AG04450 (cell line): ENCODE measurements at regions not wholly inside any gene's neighbourhood (a gene's known extent, or its start where the extent isn't known, plus 50 kb on each side); places are given as distances from the start of the nearest gene placed in this dataset.
"Not testable (repeated sequence)": the region's sequence is repeated elsewhere in the genome, so short reads cannot be mapped to it uniquely, and the experiment has no call there.

ENCODE experiments used
- CTCF ChIA-PET: fragments of 300-600, 350-600 bp; formaldehyde crosslinking; extraction: SDS; loops from one replicate; lab custom pipeline; 2022; ENCODE audit warnings: antibody characterized with exemption, inconsistent platforms; lab: Charles Lee
- POLR2A ChIA-PET: fragments of 350-600 bp; formaldehyde crosslinking; extraction: SDS; loops from one replicate; lab custom pipeline; 2021; ENCODE audit warnings: antibody characterized with exemption, inconsistent platforms; lab: Yijun Ruan, JAX
- DNase-seq: peaks from one replicate; pipeline ENCODE4 v3.0.0-alpha.2; 2011; ENCODE audit warnings: low read depth, low spot score
- H3K27ac ChIP-seq: one replicate; pipeline ENCODE4 v1.5.1; 2012; ENCODE audit warnings: low read depth, low read length, control low read depth
- H3K27me3 ChIP-seq: one replicate; pipeline ENCODE4 v1.6.0; 2012; ENCODE audit warnings: low read length; ENCODE audit not compliant: control insufficient read depth, insufficient read depth
- H3K4me3 ChIP-seq: 2 replicates; pipeline ENCODE4 v1.5.1; 2011; ENCODE audit warnings: mild to moderate bottlenecking, low read depth, low read length, control low read depth
- H3K9me3 ChIP-seq: 2 replicates; pipeline ENCODE4 v1.5.1; 2012; ENCODE audit warnings: low read length; ENCODE audit not compliant: control insufficient read depth, insufficient read depth

DNA sequence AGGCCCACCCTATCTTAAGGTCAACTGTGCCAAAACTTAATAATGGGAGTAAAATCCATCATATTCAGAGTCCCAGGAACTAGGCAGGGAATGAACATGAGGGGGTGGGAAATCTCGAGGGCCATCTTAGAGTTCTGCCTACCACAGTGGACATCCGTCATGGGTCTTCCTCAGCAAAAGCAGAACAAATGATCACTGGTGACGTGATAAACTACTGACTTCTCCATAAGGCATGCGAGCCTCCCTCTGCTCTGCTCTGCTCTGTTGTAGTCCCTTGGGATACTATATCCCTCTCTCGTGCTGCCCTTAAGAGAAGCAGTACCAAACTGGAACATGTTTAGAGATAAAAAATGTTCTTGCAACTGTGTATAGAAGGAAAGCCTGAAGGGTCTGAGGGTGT is 603.8 kb downstream of the TTLL7 start:
- H3K4me3 ChIP-seq, CTCF ChIA-PET, H3K9me3 ChIP-seq, H3K27me3 ChIP-seq, POLR2A ChIA-PET, DNase-seq, H3K27ac ChIP-seq: not testable (repeated sequence)

DNA sequence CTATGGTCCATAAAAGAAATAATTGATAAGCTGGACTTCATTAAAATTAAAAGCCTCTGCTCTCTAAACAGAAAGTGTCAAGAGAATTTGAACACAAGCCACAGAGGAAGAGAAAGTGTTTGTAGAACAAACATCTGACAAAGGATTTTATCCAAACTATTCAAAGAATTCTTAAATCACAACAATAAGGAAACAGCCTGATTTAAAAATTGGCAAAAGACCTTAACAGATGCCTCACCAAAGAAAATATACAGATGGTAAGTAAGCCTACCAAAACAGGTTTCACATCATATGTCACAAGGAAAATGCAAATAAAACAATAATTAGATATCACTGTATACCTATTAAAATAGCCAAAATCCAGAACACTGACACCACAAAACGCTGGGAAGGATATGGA is 612.0 kb downstream of the TTLL7 start:
- H3K4me3 ChIP-seq, CTCF ChIA-PET, POLR2A ChIA-PET, H3K27ac ChIP-seq, DNase-seq, H3K27me3 ChIP-seq, H3K9me3 ChIP-seq: not testable (repeated sequence)

DNA sequence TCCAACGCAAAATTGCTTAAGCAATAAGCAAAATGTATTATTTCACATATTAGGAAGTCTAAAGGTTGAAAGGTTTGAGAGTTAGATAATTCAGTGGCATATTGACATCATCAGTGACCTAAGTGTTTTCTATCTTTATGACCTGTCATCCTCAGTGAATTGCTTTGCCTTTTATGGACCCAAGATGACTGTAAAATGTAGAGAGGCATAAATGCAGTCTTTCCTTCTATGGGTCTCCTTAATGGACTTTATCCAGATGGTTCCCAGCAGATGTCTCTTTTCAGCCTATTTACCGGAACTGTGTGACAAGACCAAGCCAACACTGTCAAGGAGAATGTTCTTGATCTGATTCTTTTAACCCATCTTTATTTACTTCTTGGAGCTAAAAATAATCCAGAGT is 615.8 kb downstream of the TTLL7 start:
- POLR2A ChIA-PET, CTCF ChIA-PET, H3K27ac ChIP-seq, DNase-seq, H3K27me3 ChIP-seq, H3K9me3 ChIP-seq, H3K4me3 ChIP-seq: not testable (repeated sequence)

DNA sequence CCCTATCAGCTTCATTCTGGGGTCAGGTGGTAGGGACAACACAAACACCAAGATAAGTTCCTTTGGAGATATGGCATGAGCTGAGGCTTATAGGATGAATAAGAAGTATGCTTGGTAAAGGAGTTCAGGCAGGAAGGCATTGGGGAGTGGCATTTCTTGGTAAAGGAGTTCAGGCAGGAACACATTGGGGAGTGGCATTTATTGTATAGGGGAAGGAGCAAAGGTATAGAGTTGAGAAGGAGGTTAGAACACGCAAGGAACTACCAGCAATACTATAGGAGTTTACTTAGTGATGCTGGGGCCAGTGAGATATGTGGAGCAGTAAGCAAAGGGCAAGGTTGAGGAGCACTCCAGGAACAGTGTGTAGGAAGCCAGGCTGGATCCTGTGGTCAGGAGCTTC is 625.9 kb downstream of the TTLL7 start:
- DNase-seq, H3K27me3 ChIP-seq, POLR2A ChIA-PET, H3K27ac ChIP-seq, H3K9me3 ChIP-seq, CTCF ChIA-PET, H3K4me3 ChIP-seq: not testable (repeated sequence)

DNA sequence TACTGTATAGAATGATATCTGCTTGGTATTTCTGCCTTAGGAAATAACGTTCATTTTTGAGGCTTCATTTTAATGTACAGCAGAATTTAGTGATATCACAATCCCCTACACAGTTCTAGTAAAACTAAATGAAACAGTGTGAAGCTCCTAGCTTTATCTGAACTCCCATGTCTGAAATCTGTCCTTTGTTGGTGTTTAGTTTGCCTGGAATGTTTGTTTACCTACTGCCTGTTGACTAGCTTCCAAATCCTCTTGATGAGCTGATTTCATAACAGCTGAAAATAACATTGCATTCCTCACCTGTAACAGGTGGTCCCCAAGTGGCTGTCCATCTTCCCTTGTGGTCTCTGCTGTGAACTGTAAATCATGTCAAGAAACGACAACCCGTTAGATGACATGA is 629.1 kb downstream of the TTLL7 start:
- H3K9me3 ChIP-seq, H3K4me3 ChIP-seq, H3K27ac ChIP-seq, DNase-seq, POLR2A ChIA-PET, H3K27me3 ChIP-seq, CTCF ChIA-PET: not testable (repeated sequence)

DNA sequence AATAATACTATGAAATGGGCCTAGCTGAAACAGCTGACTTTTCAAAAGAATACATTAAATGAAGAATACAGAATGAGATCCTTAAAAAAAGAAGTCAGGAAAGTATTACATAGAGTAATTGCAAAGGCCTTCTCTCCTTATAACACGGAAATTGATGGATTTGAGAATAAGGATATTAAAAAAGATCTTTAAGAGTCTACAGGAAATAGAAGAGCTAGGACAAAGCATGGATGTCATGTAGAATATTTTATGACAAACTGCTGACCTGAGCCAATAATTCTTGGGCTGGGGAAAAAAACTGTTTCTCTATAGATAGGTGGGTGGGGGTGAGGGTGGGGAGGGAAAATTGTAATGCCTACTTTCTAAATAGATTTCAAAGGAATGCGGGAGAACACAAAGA is 633.6 kb downstream of the TTLL7 start:
- H3K27me3 ChIP-seq, H3K27ac ChIP-seq, POLR2A ChIA-PET, H3K9me3 ChIP-seq, DNase-seq, CTCF ChIA-PET, H3K4me3 ChIP-seq: not testable (repeated sequence)

DNA sequence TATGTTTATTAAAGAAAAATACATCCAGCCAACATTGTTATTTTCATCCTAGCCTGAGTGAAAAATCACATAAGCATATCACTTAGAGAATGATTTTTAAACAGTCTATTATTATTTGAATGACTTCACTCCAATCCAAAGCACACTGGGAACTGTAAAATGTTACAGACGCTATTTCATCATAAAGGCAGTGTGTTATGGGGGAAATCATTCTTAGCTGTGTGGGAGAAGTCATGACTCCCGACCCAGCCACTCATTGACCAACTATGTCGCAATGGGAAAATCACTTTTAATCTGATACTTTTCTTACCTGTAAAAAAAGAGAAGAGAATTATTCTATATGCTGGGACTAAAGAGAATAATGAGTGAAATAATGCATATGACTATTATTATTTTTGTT is 653.6 kb downstream of the TTLL7 start:
- CTCF ChIA-PET, DNase-seq, H3K27ac ChIP-seq, H3K9me3 ChIP-seq, H3K27me3 ChIP-seq, H3K4me3 ChIP-seq, POLR2A ChIA-PET: not testable (repeated sequence)

DNA sequence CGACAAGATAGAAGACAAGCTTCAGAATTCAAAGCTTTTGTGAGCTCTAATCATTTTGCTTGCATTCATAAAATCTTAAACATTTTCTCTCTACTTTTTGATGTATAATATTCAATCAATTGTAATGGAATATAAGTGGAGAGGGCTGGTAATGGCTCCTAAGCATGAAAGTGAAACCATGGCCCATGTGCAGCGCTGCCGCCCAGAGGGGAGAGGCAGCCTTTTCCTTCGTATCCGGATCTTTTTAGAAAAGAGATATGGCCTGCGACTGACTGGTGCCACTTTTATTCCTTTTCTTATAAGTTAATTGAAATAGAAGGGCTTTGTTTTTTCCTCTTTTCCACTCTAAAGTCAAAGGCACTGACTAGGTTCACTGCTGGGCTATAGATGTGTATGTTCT is 655.2 kb downstream of the TTLL7 start:
- DNase-seq, H3K27me3 ChIP-seq, H3K9me3 ChIP-seq, H3K4me3 ChIP-seq, H3K27ac ChIP-seq, POLR2A ChIA-PET, CTCF ChIA-PET: not testable (repeated sequence)

DNA sequence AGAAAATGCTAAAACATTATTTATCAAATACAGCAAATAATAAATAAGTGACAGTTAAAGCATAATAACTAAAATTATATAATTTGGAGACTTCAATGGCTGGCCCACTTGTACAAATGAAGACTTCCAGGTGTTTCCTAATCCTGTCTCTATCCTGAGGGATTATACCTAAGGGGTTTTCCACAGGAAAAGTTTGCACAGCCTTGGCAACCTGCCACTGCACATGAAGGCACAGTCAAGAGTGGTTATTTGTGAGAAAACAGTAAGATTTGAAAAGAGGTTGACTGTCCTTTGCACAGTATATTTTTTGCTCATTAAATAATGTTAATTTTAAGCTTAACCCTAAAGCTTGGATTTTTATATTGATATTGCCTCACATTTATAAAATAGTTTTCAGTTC is 655.9 kb downstream of the TTLL7 start:
- H3K27ac ChIP-seq, POLR2A ChIA-PET, CTCF ChIA-PET, DNase-seq, H3K9me3 ChIP-seq, H3K27me3 ChIP-seq, H3K4me3 ChIP-seq: not testable (repeated sequence)

DNA sequence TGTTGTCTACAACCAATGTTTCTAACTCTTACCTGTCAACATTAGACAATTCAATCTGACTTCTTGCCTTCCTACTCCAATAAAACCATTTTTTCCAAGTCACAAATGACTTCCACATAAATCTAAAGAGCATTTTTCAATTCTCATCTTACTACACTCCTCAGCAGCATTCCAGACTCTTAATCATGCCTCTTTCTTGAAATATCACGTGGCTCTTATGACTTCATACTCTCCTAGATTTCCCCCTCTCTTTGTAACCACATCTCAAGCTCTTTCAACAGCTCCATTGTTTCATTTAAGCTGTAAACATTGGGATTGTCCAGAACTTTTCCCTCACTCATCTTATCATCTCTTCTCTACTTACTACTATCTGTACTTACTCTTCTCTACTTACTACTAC is 666.6 kb downstream of the TTLL7 start:
- DNase-seq, CTCF ChIA-PET, H3K27ac ChIP-seq, H3K4me3 ChIP-seq, POLR2A ChIA-PET, H3K27me3 ChIP-seq, H3K9me3 ChIP-seq: not testable (repeated sequence)
